ENCODE measurements at regions not wholly inside any gene's neighbourhood (a gene's known extent, or its start where the extent isn't known, plus 50 kb on each side); places are given as distances from the start of the nearest gene placed in this dataset.

DNA sequence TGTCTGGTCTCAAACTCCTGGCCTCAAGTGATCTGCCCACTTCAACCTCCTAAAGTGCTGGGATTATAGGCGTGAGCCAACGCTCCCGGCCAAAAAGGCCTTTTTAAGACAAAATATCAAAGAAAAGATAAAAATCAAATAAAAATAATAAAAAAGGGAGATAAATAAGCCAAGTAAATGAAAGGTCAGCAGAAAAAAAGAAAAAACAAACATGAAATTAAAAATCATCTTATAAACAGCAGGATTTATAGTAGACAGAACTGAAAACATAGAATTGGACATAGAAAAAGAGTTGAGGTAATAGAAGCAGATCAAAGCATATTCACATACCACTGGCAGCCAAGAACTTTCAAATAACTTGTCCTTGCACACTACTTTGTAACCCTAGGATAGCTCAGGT, 983.4 kb downstream of the ROBO2 start:
- Histone ChIP-seq H4K20me1 (ENCODE audit: control insufficient read depth, extremely low read depth, insufficient read depth, low read length) (no peaks in the 10 kb centered on the region), H3K9me3 (ENCODE audit: control insufficient read depth, low read depth, low read length) (no peaks in the 10 kb centered on the region), H3K4me3 (ENCODE audit: control insufficient read depth in 2 of 3, extremely low read depth in 1 of 3, insufficient read depth in 2 of 3, low read depth in 1 of 3, low read length in 3 of 3) (no peak overlapping the region), H3K36me3 (ENCODE audit: control insufficient read depth in 2 of 2, extremely low read depth in 1 of 2, insufficient read depth in 2 of 2, low read length in 2 of 2) (no peaks in the 10 kb centered on the region), H3K9me1 (ENCODE audit: control insufficient read depth, extremely low read depth, insufficient read depth, low read length) (no peaks in the 10 kb centered on the region), H3K27me3 (ENCODE audit: control insufficient read depth, extremely low read depth, insufficient read depth, low read length) (no peaks in the 10 kb centered on the region), H2AFZ (ENCODE audit: control insufficient read depth, low read length) (no peak overlapping the region), H3K9ac (ENCODE audit: control insufficient read depth, extremely low read depth, insufficient read depth, low read length) (no peak overlapping the region), H3K4me1 (ENCODE audit: control insufficient read depth, extremely low read depth, insufficient read depth, low read length) (peaks cover 2% of the 10 kb centered on the region), H3K79me2 (ENCODE audit: control insufficient read depth, insufficient read depth, low read length) (no peaks in the 10 kb centered on the region), H3K4me2 (ENCODE audit: control insufficient read depth, extremely low read depth, insufficient read depth, low read depth, low read length) (no peak overlapping the region), H3K27ac (ENCODE audit: control insufficient read depth, insufficient read depth, low read length) (no peak overlapping the region)
- dilution Hi-C loops (cut with MboI; ENCODE audit: extremely low pct_ligation_motif_present, low sequenced_read_pairs) = no loop called here
- FAIRE-seq = no peak
- TF ChIP-seq CTCF (optimal IDR thresholded peaks at IDR 0.05 in 1 of 3, IDR thresholded peaks at IDR 0.05 in 1 of 3, conservative IDR thresholded peaks at IDR 0.05 in 1 of 3; ENCODE audit: extremely low read depth in 1 of 3, insufficient read depth in 2 of 3, low read length in 3 of 3) (no peak), EZH2 (IDR thresholded peaks at IDR 0.05; ENCODE audit: low read length) (no peak)
- DNase-seq (ENCODE audit: low read depth, low spot score) = no peak

DNA sequence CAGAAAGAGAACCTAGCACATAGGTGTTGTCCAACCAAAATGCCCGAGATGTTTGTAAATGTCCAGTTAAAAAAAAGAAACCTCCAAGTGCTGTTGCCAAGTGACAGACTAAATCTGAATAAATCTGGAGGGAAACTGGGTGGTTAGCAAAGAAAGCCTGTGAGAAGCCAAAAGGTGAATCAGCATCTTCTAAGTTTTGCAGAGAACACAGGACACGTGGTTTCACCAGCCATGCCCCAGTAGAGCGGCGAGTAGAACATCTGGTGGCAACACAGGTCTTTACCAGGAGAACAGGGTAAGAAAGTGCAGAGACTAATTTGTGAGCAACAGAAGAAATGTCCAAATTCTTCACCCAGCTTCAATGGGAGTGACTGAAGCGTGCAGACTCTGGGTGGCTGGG, 986.0 kb downstream of the ROBO2 start:
- no peak overlapping the region for H3K4me2 ChIP-seq (ENCODE audit: control insufficient read depth, extremely low read depth, insufficient read depth, low read depth, low read length)
- H3K79me2 ChIP-seq (ENCODE audit: control insufficient read depth, insufficient read depth, low read length) = no peaks in the 10 kb centered on the region
- H2AFZ ChIP-seq (ENCODE audit: control insufficient read depth, low read length) = no peak overlapping the region
- peaks cover 2% of the 10 kb centered on the region for H3K4me1 ChIP-seq (ENCODE audit: control insufficient read depth, extremely low read depth, insufficient read depth, low read length)
- TF ChIP-seq EZH2 (IDR thresholded peaks at IDR 0.05; ENCODE audit: low read length) (no peak), CTCF (optimal IDR thresholded peaks at IDR 0.05 in 1 of 3, IDR thresholded peaks at IDR 0.05 in 1 of 3, conservative IDR thresholded peaks at IDR 0.05 in 1 of 3; ENCODE audit: extremely low read depth in 1 of 3, insufficient read depth in 2 of 3, low read length in 3 of 3) (no peak)
- H4K20me1 ChIP-seq (ENCODE audit: control insufficient read depth, extremely low read depth, insufficient read depth, low read length) = no peaks in the 10 kb centered on the region
- FAIRE-seq = no peak
- H3K9me1 ChIP-seq (ENCODE audit: control insufficient read depth, extremely low read depth, insufficient read depth, low read length) = no peaks in the 10 kb centered on the region
- H3K36me3 ChIP-seq (ENCODE audit: control insufficient read depth in 2 of 2, extremely low read depth in 1 of 2, insufficient read depth in 2 of 2, low read length in 2 of 2) = no peaks in the 10 kb centered on the region
- H3K4me3 ChIP-seq (ENCODE audit: control insufficient read depth in 2 of 3, extremely low read depth in 1 of 3, insufficient read depth in 2 of 3, low read depth in 1 of 3, low read length in 3 of 3) = no peak overlapping the region
- no peaks in the 10 kb centered on the region for H3K9me3 ChIP-seq (ENCODE audit: control insufficient read depth, low read depth, low read length)
- H3K27me3 ChIP-seq (ENCODE audit: control insufficient read depth, extremely low read depth, insufficient read depth, low read length) = no peaks in the 10 kb centered on the region
- H3K9ac ChIP-seq (ENCODE audit: control insufficient read depth, extremely low read depth, insufficient read depth, low read length) = no peak overlapping the region
- no peak for DNase-seq (ENCODE audit: low read depth, low spot score)
- dilution Hi-C loops (cut with MboI; ENCODE audit: extremely low pct_ligation_motif_present, low sequenced_read_pairs) = no loop called here
- no peak overlapping the region for H3K27ac ChIP-seq (ENCODE audit: control insufficient read depth, insufficient read depth, low read length)

Data from keratinocyte (primary cell).